ENCODE measurements at regions not wholly inside any gene's neighbourhood (a gene's known extent, or its start where the extent isn't known, plus 50 kb on each side); places are given as distances from the start of the nearest gene placed in this dataset.
A peak's percentile ranks its signal among the peaks of the same experiment; 100 is the strongest.

DNA sequence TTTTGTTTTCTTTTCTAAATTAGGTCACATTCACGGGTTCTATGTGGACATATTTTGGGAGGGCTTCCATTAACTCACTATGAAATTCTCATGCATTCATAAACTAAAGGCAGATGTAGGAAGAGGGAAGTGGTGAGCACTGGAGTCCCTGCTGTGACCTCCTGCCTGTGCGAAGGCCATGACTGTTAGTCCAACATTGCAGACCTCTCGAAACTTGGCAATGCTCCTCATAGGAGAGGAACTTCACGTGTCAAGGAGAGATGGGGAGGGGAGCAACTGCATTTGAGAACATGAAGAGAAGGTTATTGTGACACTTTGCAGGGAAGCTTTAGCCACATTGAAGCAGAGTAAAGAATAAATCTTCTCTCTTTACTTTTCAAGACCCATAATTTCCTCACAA lies 126.4 kb upstream of the HNMT start (continued):
- TF ChIP-seq NFYB (IDR thresholded peaks at IDR 0.05; ENCODE audit: insufficient read depth, low read depth, low read length) (no peak), TAF1 (IDR thresholded peaks at IDR 0.05; ENCODE audit: borderline replicate concordance, low read depth, low read length) (no peak), MXI1 (IDR thresholded peaks at IDR 0.05; ENCODE audit: low read depth, low read length) (no peak), HDGF (IDR thresholded peaks at IDR 0.05) (no peak), ZNF24 (IDR thresholded peaks at IDR 0.05) (no peak)

DNA sequence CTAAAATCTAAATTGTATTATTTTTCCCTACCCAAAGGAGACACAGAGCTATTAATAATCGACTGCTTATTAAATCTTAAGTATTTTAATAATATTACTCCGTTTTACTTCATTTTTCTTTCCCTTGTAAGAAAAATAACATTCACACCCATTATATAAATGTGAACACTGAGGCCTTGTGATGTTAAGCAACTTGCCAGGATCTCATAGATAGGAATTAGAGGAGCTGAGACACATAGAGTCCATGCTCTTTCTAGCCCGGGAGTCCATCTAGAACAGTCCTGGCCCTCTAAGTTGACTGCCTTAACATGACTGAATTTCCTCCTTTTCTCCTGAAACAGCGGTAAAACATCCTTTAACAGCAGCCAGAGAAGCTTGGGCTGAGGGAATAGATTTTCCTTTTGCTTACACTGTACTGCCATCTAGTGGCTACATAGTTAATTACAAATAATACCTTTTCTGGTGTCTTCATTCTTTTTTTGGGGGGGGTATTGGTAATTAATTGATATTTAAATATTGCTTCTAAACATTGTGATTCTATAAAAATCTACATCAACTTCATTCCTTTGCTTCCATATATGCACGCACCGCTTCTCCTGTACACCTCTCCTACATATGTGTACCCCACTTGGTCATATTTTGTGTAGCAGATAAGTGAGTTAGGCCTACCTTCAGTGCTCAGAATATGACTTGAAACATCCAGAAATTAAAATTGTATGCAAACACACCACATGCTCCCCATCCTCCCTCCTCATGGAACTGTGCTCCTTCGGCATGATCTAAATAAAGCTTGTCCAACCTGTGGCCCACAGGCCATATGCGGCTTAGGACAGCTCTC lies 125.8 kb upstream of the HNMT start:
- Histone ChIP-seq H3K36me3 (ENCODE audit: control insufficient read depth in 2 of 2, insufficient read depth in 2 of 2, low read length in 1 of 2) (no peaks in the 10 kb centered on the region), H3K27me3 (replicated peaks in 1 of 2; ENCODE audit: control insufficient read depth in 2 of 2, insufficient read depth in 2 of 2, low read length in 1 of 2) (no peaks in the 10 kb centered on the region), H2AFZ (ENCODE audit: control insufficient read depth, low read depth, low read length) (no peak overlapping the region), H3K9ac (ENCODE audit: control insufficient read depth, insufficient read depth, low read length) (no peak overlapping the region), H3K4me2 (ENCODE audit: control insufficient read depth, insufficient read depth) (no peak overlapping the region), H3K4me3 (no peak overlapping the region), H3K9me3 (replicated peaks; ENCODE audit: control insufficient read depth, insufficient read depth, low read length) (no peaks in the 10 kb centered on the region), H3K27ac (ENCODE audit: control insufficient read depth, insufficient read depth) (no peak overlapping the region), H4K20me1 (ENCODE audit: control insufficient read depth, insufficient read depth) (no peaks in the 10 kb centered on the region), H3K79me2 (ENCODE audit: control insufficient read depth, insufficient read depth, low read length) (no peaks in the 10 kb centered on the region), H3K4me1 (ENCODE audit: control insufficient read depth, insufficient read depth, low read length) (no peaks in the 10 kb centered on the region)
- ChIA-PET SMC1A (ENCODE audit: uncharacterized antibody, unreplicated experiment) (interaction anchor here (0.6 to 2.2 kb wide), 19 partner anchors 12 to 1454 kb away, joined by 3 to 14 read pairs (median 3); no protein-coding TSS in a partner anchor), CTCF (interaction anchor here (0.7 to 3.8 kb wide), 25 partner anchors 9 to 1415 kb away, joined by 3 to 42 read pairs (median 4); no protein-coding TSS in a partner anchor), RAD21 (ENCODE audit: unreplicated experiment) (interaction anchor here (0.6 to 1.8 kb wide), 7 partner anchors 10 to 906 kb away, joined by 3 to 14 read pairs (median 4); no protein-coding TSS in a partner anchor), POLR2A (interaction anchor here (1.3 kb wide), 1 partner anchor 10 kb away, joined by 3 read pairs; no protein-coding TSS in a partner anchor)
- ATAC-seq (peak; percentile 76), DNase-seq (ENCODE audit: low read depth, low spot score) (no peak), FAIRE-seq (peak; percentile 88)
- in situ Hi-C loops (cut with MboI), result loop anchor here (5.0 to 25.0 kb wide), 4 partner anchors 371 to 1926 kb away; no protein-coding TSS in a partner anchor
- 14% methylated on average over 8 of the region's 8 CpGs for WGBS (ENCODE audit: insufficient coverage, insufficient replicate concordance, low lambda C conversion rate, missing lambda C conversion rate)
- no TSS peak for BruUV-seq (replicated peaks)
- intact Hi-C loops (cut with micrococcal nuclease; ENCODE audit: unreplicated experiment), result loop anchor here (1.0 to 5.0 kb wide), 4 partner anchors 371 to 1416 kb away; no protein-coding TSS in a partner anchor
- TF ChIP-seq YBX1 (IDR thresholded peaks at IDR 0.05) (no peak), BCL11A (IDR thresholded peaks at IDR 0.05; ENCODE audit: low read depth, low read length) (no peak), RAD21 (IDR thresholded peaks at IDR 0.05; ENCODE audit: insufficient read depth, low read depth, low read length) (peak; percentile 88), RB1 (IDR thresholded peaks at IDR 0.05; ENCODE audit: borderline replicate concordance) (no peak), CHD4 (IDR thresholded peaks at IDR 0.05) (no peak), SMC3 (IDR thresholded peaks at IDR 0.05; ENCODE audit: borderline replicate concordance, low read length) (peak; percentile 79), RELA (IDR thresholded peaks at IDR 0.05; ENCODE audit: borderline replicate concordance, partially characterized antibody) (no peak), SREBF1 (IDR thresholded peaks at IDR 0.05; ENCODE audit: low read length) (no peak), MYC (IDR thresholded peaks at IDR 0.05; ENCODE audit: insufficient read depth, insufficient read length, insufficient replicate concordance, low read length, severe bottlenecking) (no peak), TBL1XR1 (IDR thresholded peaks at IDR 0.05; ENCODE audit: low read depth, low read length) (no peak), POLR2AphosphoS2 (IDR thresholded peaks at IDR 0.05; ENCODE audit: low read depth, low read length) (no peak), EP300 (IDR thresholded peaks at IDR 0.05; ENCODE audit: borderline replicate concordance in 1 of 2, control insufficient read depth in 1 of 2, low read depth in 2 of 2, low read length in 2 of 2) (no peak), RAD51 (IDR thresholded peaks at IDR 0.05) (no peak), ZNF384 (IDR thresholded peaks at IDR 0.05; ENCODE audit: borderline replicate concordance, low read depth, low read length) (no peak), CBX3 (IDR thresholded peaks at IDR 0.05; ENCODE audit: borderline replicate concordance, low read depth) (no peak)
- TF ChIP-seq, protein P1, sequence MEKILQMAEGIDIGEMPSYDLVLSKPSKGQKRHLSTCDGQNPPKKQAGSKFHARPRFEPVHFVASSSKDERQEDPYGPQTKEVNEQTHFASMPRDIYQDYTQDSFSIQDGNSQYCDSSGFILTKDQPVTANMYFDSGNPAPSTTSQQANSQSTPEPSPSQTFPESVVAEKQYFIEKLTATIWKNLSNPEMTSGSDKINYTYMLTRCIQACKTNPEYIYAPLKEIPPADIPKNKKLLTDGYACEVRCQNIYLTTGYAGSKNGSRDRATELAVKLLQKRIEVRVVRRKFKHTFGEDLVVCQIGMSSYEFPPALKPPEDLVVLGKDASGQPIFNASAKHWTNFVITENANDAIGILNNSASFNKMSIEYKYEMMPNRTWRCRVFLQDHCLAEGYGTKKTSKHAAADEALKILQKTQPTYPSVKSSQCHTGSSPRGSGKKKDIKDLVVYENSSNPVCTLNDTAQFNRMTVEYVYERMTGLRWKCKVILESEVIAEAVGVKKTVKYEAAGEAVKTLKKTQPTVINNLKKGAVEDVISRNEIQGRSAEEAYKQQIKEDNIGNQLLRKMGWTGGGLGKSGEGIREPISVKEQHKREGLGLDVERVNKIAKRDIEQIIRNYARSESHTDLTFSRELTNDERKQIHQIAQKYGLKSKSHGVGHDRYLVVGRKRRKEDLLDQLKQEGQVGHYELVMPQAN (conservative IDR thresholded peaks at IDR 0.05), result no peak
